ENCODE measurements at regions not wholly inside any gene's neighbourhood (a gene's known extent, or its start where the extent isn't known, plus 50 kb on each side); places are given as distances from the start of the nearest gene placed in this dataset.

DNA sequence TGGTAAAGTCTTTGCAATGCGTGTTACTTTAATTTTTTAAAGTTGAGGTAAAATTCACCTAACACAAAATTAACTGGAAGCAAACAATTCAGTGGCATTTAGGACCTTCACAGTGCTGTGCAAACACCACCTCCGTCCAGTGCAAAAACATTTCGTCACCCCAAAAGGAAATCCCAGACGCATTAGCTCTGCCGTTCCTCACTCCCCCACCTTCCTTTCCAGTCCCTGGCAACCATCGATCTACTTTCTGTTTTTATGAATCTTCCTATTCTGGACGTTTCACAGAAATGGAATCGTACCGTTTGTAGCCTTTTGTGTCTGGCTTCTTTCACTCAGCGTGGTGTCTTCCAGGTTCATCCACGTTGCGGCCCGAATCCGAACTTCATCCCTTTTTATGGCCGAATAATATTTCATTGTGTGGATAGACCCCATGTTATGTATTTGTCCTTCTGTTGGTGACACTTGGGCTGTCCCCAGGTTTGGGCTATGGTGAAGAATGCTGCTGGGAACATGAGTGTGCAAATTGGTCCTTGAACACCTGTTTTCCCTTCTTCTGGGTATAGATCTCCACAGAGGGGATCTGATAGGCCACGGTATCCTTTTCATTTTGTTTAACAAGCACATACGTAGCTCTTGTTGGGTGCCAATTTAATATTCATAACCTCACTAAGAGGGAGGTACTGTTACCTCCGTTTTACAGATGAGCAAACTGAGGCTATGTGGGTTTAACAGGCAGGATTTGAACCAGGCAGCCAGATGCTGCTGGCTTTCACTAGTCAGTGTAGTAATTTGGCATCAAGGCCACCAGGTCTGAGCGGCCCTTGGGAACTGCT is 232.0 kb upstream of the GSE1 start:
- Histone ChIP-seq H3K4me1 (ENCODE audit: control insufficient read depth in 5 of 5, insufficient read depth in 5 of 5, low read length in 5 of 5) (peaks cover 19 to 99% (median 97%) of the 10 kb centered on the region in 5 donors), H3K9me3 (ENCODE audit: control insufficient read depth in 5 of 5, low read length in 5 of 5) (peaks cover 0 to 4% (median 0%) of the 10 kb centered on the region in 5 donors), H3K4me3 (ENCODE audit: low read depth in 1 of 5, low read length in 5 of 5) (no peak overlapping the region), H3K27me3 (ENCODE audit: control insufficient read depth in 5 of 5, insufficient read depth in 4 of 5, low read length in 5 of 5) (no peaks in the 10 kb centered on the region), H3K9ac (ENCODE audit: low read length in 5 of 5) (peak overlapping the region in 3 of 5 donors; percentile 0 to 44 (median 35)), H3K36me3 (ENCODE audit: control insufficient read depth in 5 of 5, insufficient read depth in 5 of 5, low read length in 5 of 5) (peaks cover 0 to 8% (median 0%) of the 10 kb centered on the region in 5 donors), H3K27ac (ENCODE audit: low read depth, low read length) (no peak overlapping the region)

DNA sequence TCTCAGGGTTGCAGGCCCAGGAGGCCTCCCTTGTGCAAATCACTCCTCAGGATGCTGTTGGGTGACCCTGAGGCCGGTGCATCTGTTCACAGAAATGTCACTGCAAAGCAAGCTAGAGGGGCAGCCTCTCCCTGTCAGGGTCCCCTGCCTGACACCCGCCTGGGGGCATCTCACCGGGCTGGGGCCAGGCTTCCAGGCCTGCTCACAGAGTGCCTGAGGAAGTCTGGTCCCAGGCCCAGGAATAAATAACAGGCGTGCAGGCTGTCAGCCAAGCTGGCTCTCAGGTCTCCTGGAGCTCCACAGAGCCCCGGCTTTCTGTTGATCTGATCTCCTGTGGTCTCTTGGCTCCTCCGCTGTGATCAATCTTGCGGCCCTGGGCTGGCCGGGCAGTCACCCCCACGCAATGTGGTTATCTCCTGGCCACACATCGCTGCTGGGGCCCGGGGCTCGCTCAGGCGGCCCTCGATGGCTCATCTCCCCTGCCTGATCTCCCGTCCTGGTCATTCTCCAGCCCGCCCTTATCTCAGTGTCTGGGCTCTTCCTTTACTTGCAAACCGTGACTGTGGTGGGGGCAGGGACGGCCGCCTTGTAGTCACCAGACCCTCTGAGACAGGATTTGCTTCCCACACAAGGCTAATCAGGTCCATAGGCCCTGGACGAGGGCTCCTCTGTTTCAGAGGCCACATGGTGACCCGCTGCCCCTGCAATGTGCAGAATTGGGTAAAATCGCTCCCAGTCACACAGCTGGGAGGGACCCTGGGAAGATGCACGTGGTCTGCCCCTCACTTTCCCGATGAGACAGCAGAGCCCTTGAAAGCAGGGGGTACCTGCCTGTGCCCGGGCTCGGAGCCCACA is 231.2 kb upstream of the GSE1 start:
- Histone ChIP-seq H3K27ac (ENCODE audit: low read depth, low read length) (no peak overlapping the region), H3K36me3 (ENCODE audit: control insufficient read depth in 5 of 5, insufficient read depth in 5 of 5, low read length in 5 of 5) (peaks cover 0 to 8% (median 0%) of the 10 kb centered on the region in 5 donors), H3K4me3 (ENCODE audit: low read depth in 1 of 5, low read length in 5 of 5) (no peak overlapping the region), H3K9me3 (ENCODE audit: control insufficient read depth in 5 of 5, low read length in 5 of 5) (peaks cover 0 to 4% (median 0%) of the 10 kb centered on the region in 5 donors), H3K4me1 (ENCODE audit: control insufficient read depth in 5 of 5, insufficient read depth in 5 of 5, low read length in 5 of 5) (peaks cover 19 to 92% (median 90%) of the 10 kb centered on the region in 5 donors), H3K9ac (ENCODE audit: low read length in 5 of 5) (peak overlapping the region in 3 of 5 donors; percentile 0 to 44 (median 35)), H3K27me3 (ENCODE audit: control insufficient read depth in 5 of 5, insufficient read depth in 4 of 5, low read length in 5 of 5) (no peaks in the 10 kb centered on the region)

DNA sequence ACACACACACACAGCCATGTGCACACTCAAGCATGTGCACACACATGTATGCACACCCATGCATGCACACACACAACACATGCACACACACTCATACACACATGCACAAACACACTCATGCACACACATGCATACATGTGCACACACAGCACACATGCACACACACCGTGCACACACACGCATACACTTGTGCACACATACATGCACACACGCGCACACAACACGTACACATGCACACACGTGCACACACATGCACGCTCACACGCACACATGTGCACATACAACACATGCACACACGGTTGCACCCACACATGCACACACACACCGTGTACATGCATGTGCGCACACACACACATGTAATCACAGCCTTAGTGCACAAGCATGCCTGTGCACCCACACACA is 230.4 kb upstream of the GSE1 start:
- no peak overlapping the region for H3K27ac ChIP-seq (ENCODE audit: low read depth, low read length)
- H3K4me3 ChIP-seq (ENCODE audit: low read depth in 1 of 5, low read length in 5 of 5) = no peak overlapping the region
- H3K4me1 ChIP-seq (ENCODE audit: control insufficient read depth in 5 of 5, insufficient read depth in 5 of 5, low read length in 5 of 5) = peaks cover 19 to 85% (median 82%) of the 10 kb centered on the region in 5 donors
- H3K9ac ChIP-seq (ENCODE audit: low read length in 5 of 5) = no peak overlapping the region
- H3K36me3 ChIP-seq (ENCODE audit: control insufficient read depth in 5 of 5, insufficient read depth in 5 of 5, low read length in 5 of 5) = peaks cover 0 to 8% (median 0%) of the 10 kb centered on the region in 5 donors
- no peaks in the 10 kb centered on the region for H3K27me3 ChIP-seq (ENCODE audit: control insufficient read depth in 5 of 5, insufficient read depth in 4 of 5, low read length in 5 of 5)
- peaks cover 0 to 4% (median 0%) of the 10 kb centered on the region in 5 donors for H3K9me3 ChIP-seq (ENCODE audit: control insufficient read depth in 5 of 5, low read length in 5 of 5)

DNA sequence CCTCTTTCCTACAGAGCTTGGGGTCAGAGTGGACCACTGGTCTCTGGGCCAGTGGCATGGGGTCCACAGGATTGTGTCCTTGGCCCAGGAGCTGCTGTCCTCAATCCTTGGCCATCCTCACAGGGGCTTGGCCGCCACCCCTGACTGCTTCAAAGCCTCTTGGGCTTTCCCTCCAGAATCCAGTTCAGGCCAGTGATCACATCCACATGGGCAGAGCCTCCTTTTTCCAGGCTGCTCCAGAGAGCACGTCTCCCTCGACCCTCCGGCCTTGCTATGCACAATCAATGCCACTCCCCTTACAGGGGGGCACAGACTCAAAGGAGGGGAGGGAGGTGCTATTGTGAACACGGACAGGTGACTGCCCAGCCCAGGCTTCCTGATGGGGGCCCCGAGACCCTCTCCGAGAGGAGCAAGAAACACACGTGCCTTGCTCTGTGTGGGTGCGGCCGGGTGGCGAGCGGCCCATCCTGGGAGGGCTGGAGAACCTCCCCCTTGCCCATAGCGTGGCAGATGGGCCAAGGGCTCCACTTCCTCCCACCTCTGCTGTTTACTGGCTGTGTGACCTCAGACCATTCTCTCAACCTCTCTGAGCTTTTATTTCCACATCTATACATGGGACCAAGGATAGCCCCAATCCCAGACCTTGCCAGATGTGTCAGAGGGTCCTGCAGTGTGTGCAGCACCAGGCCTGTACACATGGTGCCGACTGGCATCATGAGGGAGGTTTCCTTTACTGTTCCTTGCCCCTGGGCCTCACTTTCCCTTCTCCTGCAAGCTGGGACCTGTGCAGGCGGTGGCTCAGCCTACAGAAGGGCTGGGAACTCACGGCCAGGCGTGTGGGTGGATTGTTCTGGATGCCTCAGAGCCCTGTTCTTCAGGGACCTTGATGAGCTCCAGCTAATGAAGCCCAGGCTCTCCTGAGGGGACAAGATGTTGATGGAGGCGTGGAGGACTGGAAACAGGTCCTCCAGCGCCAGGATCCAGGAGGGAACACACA is 229.0 kb upstream of the GSE1 start:
- Histone ChIP-seq H3K4me1 (ENCODE audit: control insufficient read depth in 5 of 5, insufficient read depth in 5 of 5, low read length in 5 of 5) (peaks cover 15 to 72% (median 70%) of the 10 kb centered on the region in 5 donors), H3K27me3 (ENCODE audit: control insufficient read depth in 5 of 5, insufficient read depth in 4 of 5, low read length in 5 of 5) (no peaks in the 10 kb centered on the region), H3K4me3 (ENCODE audit: low read depth in 1 of 5, low read length in 5 of 5) (no peak overlapping the region), H3K36me3 (ENCODE audit: control insufficient read depth in 5 of 5, insufficient read depth in 5 of 5, low read length in 5 of 5) (peaks cover 0 to 8% (median 0%) of the 10 kb centered on the region in 5 donors), H3K9me3 (ENCODE audit: control insufficient read depth in 5 of 5, low read length in 5 of 5) (peaks cover 0 to 4% (median 0%) of the 10 kb centered on the region in 5 donors), H3K9ac (ENCODE audit: low read length in 5 of 5) (no peak overlapping the region), H3K27ac (ENCODE audit: low read depth, low read length) (no peak overlapping the region)

DNA sequence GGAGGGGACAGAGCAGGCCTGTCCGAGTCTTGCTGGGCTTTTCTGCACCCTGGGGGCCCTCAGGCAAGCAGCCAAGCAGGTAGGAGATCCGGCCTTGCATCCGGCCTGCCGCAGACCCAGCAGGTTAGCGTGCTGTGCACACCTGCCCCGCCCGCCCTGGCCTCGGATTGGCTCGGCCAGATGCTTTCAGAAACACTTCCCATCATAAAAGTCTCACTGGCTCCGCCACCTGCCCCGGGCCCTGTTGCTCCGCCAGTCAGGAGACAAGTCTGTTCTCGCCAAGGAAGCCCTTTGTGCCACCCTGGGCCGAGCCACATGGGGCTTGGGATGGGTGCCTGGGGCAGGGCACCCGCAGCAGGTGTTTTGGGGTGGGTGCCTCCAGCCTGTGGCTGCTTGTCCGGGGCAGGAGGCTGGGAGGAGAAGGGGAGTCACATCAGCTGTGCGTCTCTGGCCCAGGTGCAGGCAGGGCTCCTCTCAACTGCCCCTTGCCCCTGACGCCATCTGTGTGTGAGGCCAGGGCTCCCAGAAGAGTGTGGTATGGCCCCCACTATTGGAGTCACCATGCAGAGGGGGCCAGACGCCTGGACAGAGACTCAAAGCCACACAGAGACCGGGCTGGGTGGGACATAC is 228.2 kb upstream of the GSE1 start:
- Histone ChIP-seq H3K4me1 (ENCODE audit: control insufficient read depth in 5 of 5, insufficient read depth in 5 of 5, low read length in 5 of 5) (peaks cover 15 to 66% (median 62%) of the 10 kb centered on the region in 5 donors), H3K27me3 (ENCODE audit: control insufficient read depth in 5 of 5, insufficient read depth in 4 of 5, low read length in 5 of 5) (no peaks in the 10 kb centered on the region), H3K9ac (ENCODE audit: low read length in 5 of 5) (peak overlapping the region in 1 of 5 donors; percentile 14), H3K4me3 (ENCODE audit: low read depth in 1 of 5, low read length in 5 of 5) (no peak overlapping the region), H3K9me3 (ENCODE audit: control insufficient read depth in 5 of 5, low read length in 5 of 5) (peaks cover 0 to 4% (median 0%) of the 10 kb centered on the region in 5 donors), H3K36me3 (ENCODE audit: control insufficient read depth in 5 of 5, insufficient read depth in 5 of 5, low read length in 5 of 5) (peaks cover 0 to 8% (median 0%) of the 10 kb centered on the region in 5 donors), H3K27ac (ENCODE audit: low read depth, low read length) (no peak overlapping the region)

DNA sequence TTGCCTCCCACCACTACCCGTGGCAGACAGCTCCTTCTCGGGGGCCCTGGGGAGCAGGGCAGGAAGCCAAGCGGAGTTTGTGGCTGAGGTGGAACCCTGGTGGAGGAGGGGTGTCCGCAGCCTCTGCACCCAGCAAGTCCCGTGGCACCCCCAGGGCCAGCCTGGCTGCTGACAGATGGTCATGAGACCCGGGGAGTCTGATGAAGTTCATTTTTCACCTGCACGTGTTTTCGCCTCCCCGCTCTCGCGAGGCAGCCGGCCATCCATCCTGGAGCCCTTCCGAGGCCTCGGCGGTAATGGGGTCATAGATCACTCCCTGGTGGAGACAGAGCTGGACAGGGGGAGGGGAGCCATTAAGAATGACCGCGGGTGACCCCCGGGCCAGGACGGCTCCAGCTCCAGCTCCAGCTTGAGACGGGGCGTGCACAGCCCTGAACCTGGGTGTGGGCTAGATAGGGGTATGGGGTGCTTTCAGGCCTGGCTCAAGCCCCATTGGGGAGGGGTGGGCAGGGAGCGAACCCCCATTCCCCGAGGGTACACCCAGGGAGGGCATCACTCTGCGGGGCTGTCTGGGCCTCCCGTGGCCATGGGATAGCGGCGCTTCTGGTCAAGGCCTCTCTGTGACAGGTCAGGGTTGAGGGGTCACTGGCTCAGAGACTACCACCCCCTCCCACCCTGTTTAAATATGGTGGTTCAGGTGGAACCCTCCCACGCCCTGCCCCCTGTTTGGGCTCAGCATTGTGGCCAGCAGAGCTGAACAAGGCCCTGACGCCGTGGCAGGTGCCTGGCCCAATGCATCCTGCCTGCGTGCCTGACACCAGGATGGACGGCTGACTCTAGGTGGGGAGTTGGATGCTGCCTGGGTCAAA is 227.4 kb upstream of the GSE1 start:
- Histone ChIP-seq H3K4me3 (ENCODE audit: low read depth in 1 of 5, low read length in 5 of 5) (no peak overlapping the region), H3K36me3 (ENCODE audit: control insufficient read depth in 5 of 5, insufficient read depth in 5 of 5, low read length in 5 of 5) (peaks cover 0 to 8% (median 0%) of the 10 kb centered on the region in 5 donors), H3K27me3 (ENCODE audit: control insufficient read depth in 5 of 5, insufficient read depth in 4 of 5, low read length in 5 of 5) (no peaks in the 10 kb centered on the region), H3K9me3 (ENCODE audit: control insufficient read depth in 5 of 5, low read length in 5 of 5) (peaks cover 0 to 4% (median 0%) of the 10 kb centered on the region in 5 donors), H3K9ac (ENCODE audit: low read length in 5 of 5) (no peak overlapping the region), H3K4me1 (ENCODE audit: control insufficient read depth in 5 of 5, insufficient read depth in 5 of 5, low read length in 5 of 5) (peaks cover 15 to 64% (median 58%) of the 10 kb centered on the region in 5 donors), H3K27ac (ENCODE audit: low read depth, low read length) (no peak overlapping the region)

DNA sequence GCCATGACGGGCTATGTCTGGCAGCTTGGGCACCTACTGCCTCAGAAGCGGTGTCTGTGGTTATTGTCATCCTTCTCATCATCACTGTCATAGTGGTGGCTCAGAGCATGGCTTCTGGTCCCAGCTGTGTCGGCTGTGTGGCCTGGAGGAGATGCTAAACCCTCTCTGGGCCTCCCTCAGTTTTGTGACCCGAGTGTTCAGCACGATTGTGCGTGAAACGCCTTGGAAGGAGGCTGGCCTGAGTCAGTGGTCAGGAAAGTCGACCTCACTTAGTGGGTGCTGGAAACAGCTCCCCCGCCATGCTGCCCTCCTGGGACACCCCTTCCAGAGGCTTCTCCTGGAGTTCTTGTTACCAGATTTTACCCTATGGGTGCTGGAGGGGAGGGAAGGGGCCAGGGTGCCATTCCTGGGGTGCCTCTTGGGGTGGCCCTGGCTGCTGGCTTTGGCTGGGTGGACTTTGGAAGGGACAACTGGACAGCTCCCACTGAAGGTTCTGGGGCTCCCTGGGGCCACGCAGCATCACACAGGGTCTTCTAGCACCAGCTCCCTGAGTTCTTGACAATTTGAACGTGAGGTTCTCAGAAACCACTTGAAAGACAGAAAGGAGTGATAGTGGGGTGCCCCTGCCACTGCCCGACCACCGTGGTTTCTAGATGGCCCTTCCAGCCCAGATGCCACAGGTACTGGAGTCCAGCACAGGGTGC is 226.5 kb upstream of the GSE1 start:
- Histone ChIP-seq H3K27me3 (ENCODE audit: control insufficient read depth in 5 of 5, insufficient read depth in 4 of 5, low read length in 5 of 5) (no peaks in the 10 kb centered on the region), H3K4me1 (ENCODE audit: control insufficient read depth in 5 of 5, insufficient read depth in 5 of 5, low read length in 5 of 5) (peaks cover 10 to 58% (median 50%) of the 10 kb centered on the region in 5 donors), H3K27ac (ENCODE audit: low read depth, low read length) (no peak overlapping the region), H3K9ac (ENCODE audit: low read length in 5 of 5) (no peak overlapping the region), H3K36me3 (ENCODE audit: control insufficient read depth in 5 of 5, insufficient read depth in 5 of 5, low read length in 5 of 5) (peaks cover 0 to 8% (median 0%) of the 10 kb centered on the region in 5 donors), H3K4me3 (ENCODE audit: low read depth in 1 of 5, low read length in 5 of 5) (no peak overlapping the region), H3K9me3 (ENCODE audit: control insufficient read depth in 5 of 5, low read length in 5 of 5) (peaks cover 0 to 8% (median 0%) of the 10 kb centered on the region in 5 donors)

DNA sequence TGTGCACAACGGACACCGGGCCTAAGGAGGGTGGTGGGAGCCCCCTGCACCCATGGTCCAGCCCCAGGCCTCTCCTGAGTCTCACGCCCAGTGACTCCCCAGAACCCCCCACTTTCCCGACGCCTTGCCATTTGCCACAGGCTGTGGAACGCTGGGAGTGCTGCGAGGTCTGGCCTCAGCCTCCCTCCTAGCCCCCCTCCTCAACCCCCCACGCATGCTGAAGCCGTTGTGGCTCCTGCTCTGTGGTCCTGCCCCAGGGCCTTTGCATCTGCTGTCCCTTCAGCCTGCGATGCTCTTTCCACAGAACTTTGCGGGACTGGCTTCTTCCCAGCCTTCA is 226.0 kb upstream of the GSE1 start:
- H3K36me3 ChIP-seq (ENCODE audit: control insufficient read depth in 5 of 5, insufficient read depth in 5 of 5, low read length in 5 of 5) = peaks cover 0 to 8% (median 0%) of the 10 kb centered on the region in 5 donors
- no peak overlapping the region for H3K27ac ChIP-seq (ENCODE audit: low read depth, low read length)
- no peaks in the 10 kb centered on the region for H3K27me3 ChIP-seq (ENCODE audit: control insufficient read depth in 5 of 5, insufficient read depth in 4 of 5, low read length in 5 of 5)
- H3K4me1 ChIP-seq (ENCODE audit: control insufficient read depth in 5 of 5, insufficient read depth in 5 of 5, low read length in 5 of 5) = peaks cover 8 to 53% (median 45%) of the 10 kb centered on the region in 5 donors
- peaks cover 0 to 8% (median 0%) of the 10 kb centered on the region in 5 donors for H3K9me3 ChIP-seq (ENCODE audit: control insufficient read depth in 5 of 5, low read length in 5 of 5)
- H3K4me3 ChIP-seq (ENCODE audit: low read depth in 1 of 5, low read length in 5 of 5) = no peak overlapping the region
- no peak overlapping the region for H3K9ac ChIP-seq (ENCODE audit: low read length in 5 of 5)

All from subcutaneous abdominal adipose tissue (tissue), 5 donors.